ENCODE measurements at regions not wholly inside any gene's neighbourhood (a gene's known extent, or its start where the extent isn't known, plus 50 kb on each side); places are given as distances from the start of the nearest gene placed in this dataset.

GRCh38 chr9:81335879-81336421, 353.4 kb downstream of the TLE1 start:
- H3K9me3 Mint-ChIP-seq (ENCODE audit: low read depth), result peaks cover 23% of the 10 kb centered on the region
- H3K4me1 Mint-ChIP-seq (ENCODE audit: low read depth), result no peaks in the 10 kb centered on the region
- H3K27me3 Mint-ChIP-seq, result no peaks in the 10 kb centered on the region

GRCh38 chr9:81321551-81321950, 367.8 kb downstream of the TLE1 start:
- H3K27ac Mint-ChIP-seq, result no peak overlapping the region
- peaks cover 2% of the 10 kb centered on the region for H3K4me1 Mint-ChIP-seq (ENCODE audit: low read depth)
- peaks cover 3% of the 10 kb centered on the region for H3K36me3 Mint-ChIP-seq (ENCODE audit: insufficient read depth)
- no peaks in the 10 kb centered on the region for H3K27me3 Mint-ChIP-seq
- DNase-seq (ENCODE audit: low spot score, unreplicated experiment), result no peak
- H3K9me3 Mint-ChIP-seq (ENCODE audit: low read depth), result peaks cover 30% of the 10 kb centered on the region
- H3K4me3 Mint-ChIP-seq (ENCODE audit: low read depth), result no peak overlapping the region
- TF ChIP-seq CTCF (IDR thresholded peaks at IDR 0.05; ENCODE audit: unreplicated experiment), result no peak

More at GRCh38 chr9:81335879-81336421, 353.4 kb downstream of the TLE1 start:
- H3K4me3 Mint-ChIP-seq (ENCODE audit: low read depth), result no peak overlapping the region
- TF ChIP-seq CTCF (IDR thresholded peaks at IDR 0.05; ENCODE audit: unreplicated experiment), result no peak
- no peak overlapping the region for H3K27ac Mint-ChIP-seq
- no peak for DNase-seq (ENCODE audit: low spot score, unreplicated experiment)
- peaks cover 2% of the 10 kb centered on the region for H3K36me3 Mint-ChIP-seq (ENCODE audit: insufficient read depth)

- H3K9me3 Mint-ChIP-seq (ENCODE audit: low read depth), result peaks cover 30% of the 10 kb centered on the region
- no peak overlapping the region for H3K4me3 Mint-ChIP-seq (ENCODE audit: low read depth)
- H3K27me3 Mint-ChIP-seq, result no peaks in the 10 kb centered on the region
- no peak overlapping the region for H3K27ac Mint-ChIP-seq
- peaks cover 2% of the 10 kb centered on the region for H3K4me1 Mint-ChIP-seq (ENCODE audit: low read depth)
- no peak for DNase-seq (ENCODE audit: low spot score, unreplicated experiment)
- peaks cover 3% of the 10 kb centered on the region for H3K36me3 Mint-ChIP-seq (ENCODE audit: insufficient read depth)
- TF ChIP-seq CTCF (IDR thresholded peaks at IDR 0.05; ENCODE audit: unreplicated experiment), result no peak
These were observed 368.4 kb downstream of the TLE1 start for GRCh38 chr9:81320909-81321482.

GRCh38 chr9:81318571-81318970, 370.8 kb downstream of the TLE1 start:
- TF ChIP-seq CTCF (IDR thresholded peaks at IDR 0.05; ENCODE audit: unreplicated experiment), result no peak
- no peak overlapping the region for H3K4me3 Mint-ChIP-seq (ENCODE audit: low read depth)
- no peaks in the 10 kb centered on the region for H3K27me3 Mint-ChIP-seq
- H3K9me3 Mint-ChIP-seq (ENCODE audit: low read depth), result peaks cover 20% of the 10 kb centered on the region
- H3K4me1 Mint-ChIP-seq (ENCODE audit: low read depth), result peaks cover 2% of the 10 kb centered on the region
- H3K27ac Mint-ChIP-seq, result no peak overlapping the region
- DNase-seq (ENCODE audit: low spot score, unreplicated experiment), result no peak
- peaks cover 1% of the 10 kb centered on the region for H3K36me3 Mint-ChIP-seq (ENCODE audit: insufficient read depth)

- Mint-ChIP-seq H3K4me1 (ENCODE audit: low read depth) (peaks cover 2% of the 10 kb centered on the region), H3K9me3 (ENCODE audit: low read depth) (peaks cover 15% of the 10 kb centered on the region), H3K27me3 (no peaks in the 10 kb centered on the region), H3K4me3 (ENCODE audit: low read depth) (no peak overlapping the region), H3K27ac (no peak overlapping the region), H3K36me3 (ENCODE audit: insufficient read depth) (peaks cover 1% of the 10 kb centered on the region)
- DNase-seq (ENCODE audit: low spot score, unreplicated experiment), result no peak
- TF ChIP-seq CTCF (IDR thresholded peaks at IDR 0.05; ENCODE audit: unreplicated experiment), result no peak
These were observed 371.4 kb downstream of the TLE1 start for GRCh38 chr9:81317939-81318338.

Measured in progenitor cell of endocrine pancreas (in vitro differentiated cells).